WTC11 (cell line): ENCODE measurements at regions not wholly inside any gene's neighbourhood (a gene's known extent, or its start where the extent isn't known, plus 50 kb on each side); places are given as distances from the start of the nearest gene placed in this dataset.

Source experiments
- ESRRA ChIP-seq: sonication (generic); formaldehyde crosslinking; IDR thresholded peaks from 2 replicates; pipeline ENCODE4 v1.8.1; 2022; ENCODE audit warnings: mild to moderate bottlenecking, missing genetic modification reagents, borderline replicate concordance
- ETV6 ChIP-seq: sonication (generic); formaldehyde crosslinking; IDR thresholded peaks from 2 replicates; pipeline ENCODE4 v1.8.1; 2022; ENCODE audit warnings: mild to moderate bottlenecking, missing genetic modification reagents
- FOXK1 ChIP-seq: sonication (generic); formaldehyde crosslinking; IDR thresholded peaks from 2 replicates; pipeline ENCODE4 v1.8.0; 2022; ENCODE audit warnings: mild to moderate bottlenecking, moderate library complexity, missing genetic modification reagents
- RELA ChIP-seq: sonication (generic); formaldehyde crosslinking; IDR thresholded peaks from 2 replicates; pipeline ENCODE4 v1.8.1; 2022; ENCODE audit warnings: missing genetic modification reagents, mild to moderate bottlenecking, borderline replicate concordance
- ZNF138 ChIP-seq: sonication (generic); formaldehyde crosslinking; conservative IDR thresholded peaks from 2 replicates; pipeline ENCODE4 v1.8.1; 2022; ENCODE audit warnings: mild to moderate bottlenecking, moderate library complexity, missing genetic modification reagents
- ZNF423 ChIP-seq: fragments of 250-450 bp; sonication (Bioruptor Pico); IDR thresholded peaks from 2 replicates; pipeline ENCODE4 v2.1.2; 2022; ENCODE audit warnings: mild to moderate bottlenecking, moderate library complexity
- TF ChIP-seq, protein P1 (sequence below): fragments of 200-600 bp; IDR thresholded peaks from 2 replicates; pipeline ENCODE4 v1.8.0; 2022; ENCODE audit warnings: antibody characterized with exemption
- TF ChIP-seq, protein P2 (sequence below): sonication (generic); formaldehyde crosslinking; IDR thresholded peaks from 2 replicates; pipeline ENCODE4 v1.8.1; 2023; ENCODE audit warnings: mild to moderate bottlenecking, missing genetic modification reagents, moderate library complexity
- TF ChIP-seq, protein P3 (sequence below): sonication (generic); formaldehyde crosslinking; IDR thresholded peaks from 2 replicates; pipeline ENCODE4 v1.8.0; 2022; ENCODE audit warnings: mild to moderate bottlenecking, missing genetic modification reagents
- TF ChIP-seq, protein P4 (sequence below): sonication (generic); formaldehyde crosslinking; IDR thresholded peaks from 2 replicates; pipeline ENCODE4 v1.8.1; 2023; ENCODE audit warnings: mild to moderate bottlenecking, missing genetic modification reagents, moderate library complexity

DNA sequence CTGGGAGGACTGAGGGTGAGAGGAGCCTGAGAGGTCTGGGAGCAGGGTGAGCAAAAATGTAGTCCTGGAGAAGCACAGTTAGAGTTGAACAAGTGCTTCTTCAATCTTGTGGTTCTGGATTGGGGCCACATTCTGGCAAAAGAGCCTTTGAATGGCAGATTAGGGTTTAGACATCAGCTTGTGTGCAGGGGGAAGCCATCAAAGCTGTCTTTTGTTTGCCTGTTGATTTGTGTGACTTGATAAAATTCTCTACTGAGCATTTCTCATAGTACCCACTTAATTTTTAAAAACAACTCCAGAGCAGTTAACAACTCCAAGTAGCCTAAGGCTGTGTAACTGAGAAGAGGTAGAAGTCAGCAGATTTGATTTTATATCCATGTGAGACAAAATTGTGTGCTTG, 166.2 kb downstream of the FAT3 start:
- TF ChIP-seq, protein P1, sequence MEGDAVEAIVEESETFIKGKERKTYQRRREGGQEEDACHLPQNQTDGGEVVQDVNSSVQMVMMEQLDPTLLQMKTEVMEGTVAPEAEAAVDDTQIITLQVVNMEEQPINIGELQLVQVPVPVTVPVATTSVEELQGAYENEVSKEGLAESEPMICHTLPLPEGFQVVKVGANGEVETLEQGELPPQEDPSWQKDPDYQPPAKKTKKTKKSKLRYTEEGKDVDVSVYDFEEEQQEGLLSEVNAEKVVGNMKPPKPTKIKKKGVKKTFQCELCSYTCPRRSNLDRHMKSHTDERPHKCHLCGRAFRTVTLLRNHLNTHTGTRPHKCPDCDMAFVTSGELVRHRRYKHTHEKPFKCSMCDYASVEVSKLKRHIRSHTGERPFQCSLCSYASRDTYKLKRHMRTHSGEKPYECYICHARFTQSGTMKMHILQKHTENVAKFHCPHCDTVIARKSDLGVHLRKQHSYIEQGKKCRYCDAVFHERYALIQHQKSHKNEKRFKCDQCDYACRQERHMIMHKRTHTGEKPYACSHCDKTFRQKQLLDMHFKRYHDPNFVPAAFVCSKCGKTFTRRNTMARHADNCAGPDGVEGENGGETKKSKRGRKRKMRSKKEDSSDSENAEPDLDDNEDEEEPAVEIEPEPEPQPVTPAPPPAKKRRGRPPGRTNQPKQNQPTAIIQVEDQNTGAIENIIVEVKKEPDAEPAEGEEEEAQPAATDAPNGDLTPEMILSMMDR: no peak
- TF ChIP-seq FOXK1 (CRISPR knock-in tag): no peak
- TF ChIP-seq, protein P2, sequence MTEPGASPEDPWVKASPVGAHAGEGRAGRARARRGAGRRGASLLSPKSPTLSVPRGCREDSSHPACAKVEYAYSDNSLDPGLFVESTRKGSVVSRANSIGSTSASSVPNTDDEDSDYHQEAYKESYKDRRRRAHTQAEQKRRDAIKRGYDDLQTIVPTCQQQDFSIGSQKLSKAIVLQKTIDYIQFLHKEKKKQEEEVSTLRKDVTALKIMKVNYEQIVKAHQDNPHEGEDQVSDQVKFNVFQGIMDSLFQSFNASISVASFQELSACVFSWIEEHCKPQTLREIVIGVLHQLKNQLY (CRISPR knock-in tag): no peak
- no peak for TF ChIP-seq ESRRA (CRISPR knock-in tag)
- TF ChIP-seq, protein P3, sequence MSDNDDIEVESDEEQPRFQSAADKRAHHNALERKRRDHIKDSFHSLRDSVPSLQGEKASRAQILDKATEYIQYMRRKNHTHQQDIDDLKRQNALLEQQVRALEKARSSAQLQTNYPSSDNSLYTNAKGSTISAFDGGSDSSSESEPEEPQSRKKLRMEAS (CRISPR knock-in tag): no peak
- TF ChIP-seq, protein P4, sequence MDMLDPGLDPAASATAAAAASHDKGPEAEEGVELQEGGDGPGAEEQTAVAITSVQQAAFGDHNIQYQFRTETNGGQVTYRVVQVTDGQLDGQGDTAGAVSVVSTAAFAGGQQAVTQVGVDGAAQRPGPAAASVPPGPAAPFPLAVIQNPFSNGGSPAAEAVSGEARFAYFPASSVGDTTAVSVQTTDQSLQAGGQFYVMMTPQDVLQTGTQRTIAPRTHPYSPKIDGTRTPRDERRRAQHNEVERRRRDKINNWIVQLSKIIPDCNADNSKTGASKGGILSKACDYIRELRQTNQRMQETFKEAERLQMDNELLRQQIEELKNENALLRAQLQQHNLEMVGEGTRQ (CRISPR knock-in tag): no peak
- TF ChIP-seq ETV6 (CRISPR knock-in tag): no peak
- no peak for TF ChIP-seq RELA
- TF ChIP-seq ZNF138: no peak
- no peak for TF ChIP-seq ZNF423 (CRISPR knock-in tag)
